ENCODE measurements at regions not wholly inside any gene's neighbourhood (a gene's known extent, or its start where the extent isn't known, plus 50 kb on each side); places are given as distances from the start of the nearest gene placed in this dataset.

- TF ChIP-seq GATA3 (IDR thresholded peaks at IDR 0.05; ENCODE audit: low read depth, low read length), result no peak
- TF ChIP-seq GATA2 (IDR thresholded peaks at IDR 0.05; ENCODE audit: low read depth, low read length), result no peak
Observed at GRCh38 chr5:115433918-115434317, 110.7 kb downstream of the FEM1C start.

Measured in SH-SY5Y (cell line).